ENCODE measurements at regions not wholly inside any gene's neighbourhood (a gene's known extent, or its start where the extent isn't known, plus 50 kb on each side); places are given as distances from the start of the nearest gene placed in this dataset.

- TF ChIP-seq POLR2AphosphoS5 (IDR thresholded peaks at IDR 0.05; ENCODE audit: low read depth, low read length) (no peak), POLR2A (IDR thresholded peaks at IDR 0.05; ENCODE audit: low read depth, low read length) (no peak), TAF1 (IDR thresholded peaks at IDR 0.05; ENCODE audit: low read depth, low read length) (no peak), PAX5 (IDR thresholded peaks at IDR 0.05; ENCODE audit: insufficient read depth, low read length, severe bottlenecking) (no peak), POU2F2 (IDR thresholded peaks at IDR 0.05; ENCODE audit: low read depth, low read length) (no peak), SPI1 (IDR thresholded peaks at IDR 0.05; ENCODE audit: low read depth, low read length) (no peak)
These were observed 397.6 kb upstream of the THBS1 start for GRCh38 chr15:39183164-39183881.
